Rectal smooth muscle tissue (tissue), 1 donor: ENCODE measurements at regions not wholly inside any gene's neighbourhood (a gene's known extent, or its start where the extent isn't known, plus 50 kb on each side); places are given as distances from the start of the nearest gene placed in this dataset.
"Not testable (repeated sequence)": the region's sequence is repeated elsewhere in the genome, so short reads cannot be mapped to it uniquely, and the experiment has no call there.

Experiments used
- H3K27ac ChIP-seq: one replicate; pipeline ENCODE4 v1.7.0; 2013; ENCODE audit warnings: low read depth, low read length, inconsistent platforms
- H3K27me3 ChIP-seq: one replicate; pipeline ENCODE4 v1.7.0; 2013; ENCODE audit warnings: low read length; ENCODE audit not compliant: control insufficient read depth, insufficient read depth
- H3K36me3 ChIP-seq: one replicate; pipeline ENCODE4 v1.7.0; 2013; ENCODE audit warnings: low read length; ENCODE audit not compliant: control insufficient read depth, insufficient read depth
- H3K4me1 ChIP-seq: one replicate; pipeline ENCODE4 v1.7.0; 2013; ENCODE audit warnings: low read length; ENCODE audit not compliant: control insufficient read depth, insufficient read depth
- H3K4me3 ChIP-seq: one replicate; pipeline ENCODE4 v1.7.0; 2013; ENCODE audit warnings: low read length
- H3K9ac ChIP-seq: one replicate; pipeline ENCODE4 v1.7.0; 2013; ENCODE audit warnings: low read length

- no peak overlapping the region for H3K4me3 ChIP-seq
- H3K9ac ChIP-seq = no peak overlapping the region
- H3K4me1 ChIP-seq = no peaks in the 10 kb centered on the region
- no peak overlapping the region for H3K27ac ChIP-seq
- no peaks in the 10 kb centered on the region for H3K27me3 ChIP-seq
- no peaks in the 10 kb centered on the region for H3K36me3 ChIP-seq
These were observed 480.1 kb upstream of the SGO1 start for GRCh38 chr3:20666091-20666490.

- Histone ChIP-seq H3K27me3 (no peaks in the 10 kb centered on the region), H3K27ac (no peak overlapping the region), H3K36me3 (no peaks in the 10 kb centered on the region), H3K4me3 (no peak overlapping the region), H3K9ac (no peak overlapping the region), H3K4me1 (no peaks in the 10 kb centered on the region)
These were observed 472.5 kb upstream of the SGO1 start for GRCh38 chr3:20658491-20658890.

DNA sequence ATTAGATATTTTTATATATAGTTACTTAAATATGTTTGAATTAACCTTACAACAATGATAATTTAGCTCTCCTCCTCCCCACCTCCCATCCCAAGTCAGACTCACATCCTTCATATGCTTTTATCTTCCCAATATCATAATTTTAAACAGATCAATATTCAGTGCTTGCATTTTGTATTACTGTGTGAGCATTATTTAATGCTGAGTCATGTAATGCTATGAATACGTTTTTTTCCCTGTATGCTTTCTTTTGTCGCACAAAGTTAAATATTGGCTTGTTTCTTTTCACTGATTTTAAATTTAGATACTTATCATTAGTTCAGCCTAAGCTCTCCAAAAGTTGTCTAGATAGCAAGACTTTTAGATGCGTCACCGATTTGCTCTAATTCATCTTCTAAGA is 471.6 kb upstream of the SGO1 start:
- no peaks in the 10 kb centered on the region for H3K36me3 ChIP-seq
- H3K27me3 ChIP-seq = no peaks in the 10 kb centered on the region
- no peak overlapping the region for H3K9ac ChIP-seq
- H3K27ac ChIP-seq = no peak overlapping the region
- H3K4me1 ChIP-seq = no peaks in the 10 kb centered on the region
- no peak overlapping the region for H3K4me3 ChIP-seq

DNA sequence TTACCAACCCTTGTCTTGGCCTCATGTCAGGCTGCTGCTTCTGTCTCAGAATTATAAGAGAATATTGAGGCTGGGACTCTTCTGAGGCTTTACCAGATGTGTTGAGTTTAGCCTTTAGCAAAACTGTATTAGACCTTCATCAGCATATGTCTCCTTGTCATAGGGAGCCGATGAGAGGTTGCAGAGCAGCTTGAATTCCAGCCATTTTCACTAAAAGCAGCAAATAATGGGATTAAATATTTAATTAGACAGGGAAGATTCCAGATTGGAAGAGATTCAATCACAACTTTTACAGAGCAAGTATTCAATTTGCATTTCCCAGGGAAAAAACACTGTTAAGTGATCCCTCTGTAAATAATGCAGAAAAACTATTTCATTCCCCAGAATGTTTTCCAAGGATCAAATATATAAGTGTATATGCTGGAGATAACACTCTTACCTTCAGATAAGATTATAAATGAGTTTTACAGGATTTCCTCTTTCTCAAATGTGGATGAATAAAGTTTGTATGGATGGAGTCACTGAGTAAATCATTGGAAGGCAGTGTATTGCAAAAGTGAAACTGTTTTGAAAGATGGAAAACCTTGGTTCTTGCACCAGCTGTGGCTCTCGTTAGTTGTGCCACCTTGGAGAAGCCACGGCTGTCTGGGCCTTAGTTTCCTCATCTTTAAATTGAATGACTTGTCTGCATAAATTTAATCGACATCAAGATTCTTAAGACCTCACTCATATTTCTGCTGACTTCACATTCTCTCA is 466.4 kb upstream of the SGO1 start:
- no peaks in the 10 kb centered on the region for H3K4me1 ChIP-seq
- no peak overlapping the region for H3K4me3 ChIP-seq
- H3K9ac ChIP-seq = no peak overlapping the region
- H3K27ac ChIP-seq = no peak overlapping the region
- H3K36me3 ChIP-seq = no peaks in the 10 kb centered on the region
- H3K27me3 ChIP-seq = no peaks in the 10 kb centered on the region

DNA sequence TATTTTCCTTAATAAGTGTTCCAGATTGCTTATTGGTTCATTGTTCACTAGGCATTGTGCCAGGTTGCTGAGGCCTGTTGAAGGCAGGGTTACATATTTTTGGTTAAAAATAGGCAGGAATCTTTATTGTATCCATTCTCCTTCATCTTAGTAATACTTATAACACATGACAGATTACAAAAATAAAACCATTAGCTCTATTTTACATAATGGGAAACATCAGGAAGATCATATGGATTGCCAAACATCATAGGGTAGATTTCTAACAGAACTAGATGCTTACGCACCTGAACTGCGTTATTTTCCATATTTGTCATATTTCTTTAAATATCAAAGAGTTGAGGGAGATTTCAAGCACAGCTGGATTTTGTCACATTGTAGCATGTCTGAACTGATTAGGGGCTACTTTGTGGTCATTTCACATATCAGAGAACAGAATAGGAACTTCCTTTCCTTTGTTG is 462.9 kb upstream of the SGO1 start:
- Histone ChIP-seq H3K27ac (no peak overlapping the region), H3K4me1 (no peaks in the 10 kb centered on the region), H3K4me3 (no peak overlapping the region), H3K9ac (no peak overlapping the region), H3K27me3 (no peaks in the 10 kb centered on the region), H3K36me3 (no peaks in the 10 kb centered on the region)

DNA sequence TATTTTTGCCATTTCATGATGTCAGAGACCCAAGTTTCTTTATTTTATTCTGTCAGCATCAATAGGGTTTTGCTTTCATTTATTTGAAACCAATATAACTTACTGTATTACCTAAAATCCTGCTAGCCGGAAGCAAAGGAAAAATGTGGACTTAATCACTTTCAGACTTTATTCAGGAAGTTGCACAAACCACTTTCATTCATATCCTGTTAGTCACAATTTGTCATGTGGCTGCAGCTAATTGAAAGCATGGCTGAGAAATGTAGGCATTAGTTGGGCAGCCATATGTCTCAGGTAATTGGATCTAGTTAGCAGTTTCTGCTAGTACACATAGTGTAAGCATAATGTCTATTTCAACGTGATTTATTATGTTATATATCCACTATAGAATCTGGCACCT is 462.3 kb upstream of the SGO1 start:
- Histone ChIP-seq H3K4me1 (no peaks in the 10 kb centered on the region), H3K27ac (no peak overlapping the region), H3K36me3 (no peaks in the 10 kb centered on the region), H3K4me3 (no peak overlapping the region), H3K27me3 (no peaks in the 10 kb centered on the region), H3K9ac (no peak overlapping the region)

GRCh38 chr3:20646425-20646824 is 460.4 kb upstream of the SGO1 start:
- H3K27me3 ChIP-seq = no peaks in the 10 kb centered on the region
- H3K4me3 ChIP-seq = no peak overlapping the region
- H3K9ac ChIP-seq = no peak overlapping the region
- H3K27ac ChIP-seq = no peak overlapping the region
- no peaks in the 10 kb centered on the region for H3K4me1 ChIP-seq
- H3K36me3 ChIP-seq = no peaks in the 10 kb centered on the region

- H3K4me3 ChIP-seq = no peak overlapping the region
- no peaks in the 10 kb centered on the region for H3K27me3 ChIP-seq
- H3K4me1 ChIP-seq = no peaks in the 10 kb centered on the region
- H3K36me3 ChIP-seq = no peaks in the 10 kb centered on the region
- no peak overlapping the region for H3K9ac ChIP-seq
- no peak overlapping the region for H3K27ac ChIP-seq
These were observed 459.3 kb upstream of the SGO1 start for GRCh38 chr3:20645340-20645739.

DNA sequence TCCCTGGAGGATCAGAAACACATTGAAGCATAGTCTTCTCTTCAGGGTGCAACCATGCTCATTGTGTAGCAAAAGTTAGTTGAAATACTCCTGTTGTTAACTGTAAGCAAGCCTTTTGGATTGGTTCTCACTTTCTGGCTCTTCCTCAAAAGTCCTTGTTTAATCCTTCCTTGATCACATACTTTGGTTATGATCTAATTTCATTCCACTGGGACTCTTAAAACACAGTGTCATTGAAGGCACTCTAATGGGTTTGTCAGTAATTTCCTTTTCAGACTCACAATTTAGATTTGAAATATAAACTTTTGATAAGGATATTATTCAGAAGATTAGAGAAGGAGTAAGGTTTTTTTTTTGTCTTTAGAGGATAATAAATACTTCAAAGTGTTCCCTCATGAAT is 451.7 kb upstream of the SGO1 start:
- no peak overlapping the region for H3K9ac ChIP-seq
- no peaks in the 10 kb centered on the region for H3K4me1 ChIP-seq
- no peak overlapping the region for H3K27ac ChIP-seq
- H3K27me3 ChIP-seq = no peaks in the 10 kb centered on the region
- no peaks in the 10 kb centered on the region for H3K36me3 ChIP-seq
- no peak overlapping the region for H3K4me3 ChIP-seq

DNA sequence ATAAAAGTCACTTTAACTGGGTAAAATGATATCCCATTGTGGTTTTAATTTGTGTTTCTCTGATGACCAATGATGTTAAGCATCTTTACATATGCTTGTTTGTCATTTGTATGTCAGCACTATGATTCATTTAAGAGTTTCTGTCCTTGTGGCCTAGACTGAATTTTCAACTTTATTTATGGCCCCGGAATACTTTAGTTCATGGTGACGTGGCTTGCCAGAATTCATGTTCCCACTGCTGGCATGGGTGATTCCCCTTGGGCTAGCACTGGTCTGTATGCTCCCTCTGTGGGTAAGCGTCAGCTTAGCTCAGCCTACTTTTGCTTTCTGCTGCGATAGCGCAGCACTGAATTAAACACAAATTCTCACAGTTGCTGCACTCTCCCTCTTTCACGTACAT is 436.3 kb upstream of the SGO1 start:
- Histone ChIP-seq H3K4me3 (no peak overlapping the region), H3K27me3 (no peaks in the 10 kb centered on the region), H3K4me1 (no peaks in the 10 kb centered on the region)

DNA sequence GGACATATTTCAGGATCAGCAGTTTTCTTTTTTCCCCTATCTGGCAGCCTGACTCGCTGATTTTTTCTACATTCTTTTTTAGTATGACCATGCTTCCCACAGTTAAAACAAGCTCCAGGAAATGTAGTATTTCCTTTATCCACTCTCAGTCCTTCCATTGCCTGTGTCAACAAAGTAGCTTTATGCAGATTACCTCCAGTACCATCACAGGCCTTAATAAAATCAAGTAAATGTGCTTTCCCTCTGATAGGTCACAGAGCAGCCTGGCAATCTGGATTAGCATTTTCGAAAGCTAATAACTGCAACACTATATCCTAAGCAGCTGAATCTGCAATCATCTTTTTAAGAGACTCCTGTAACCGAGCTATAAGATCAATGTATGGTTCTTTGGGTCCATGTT is 432.6 kb upstream of the SGO1 start:
- not testable (repeated sequence) for H3K27me3 ChIP-seq, H3K36me3 ChIP-seq, H3K9ac ChIP-seq, H3K4me1 ChIP-seq, H3K4me3 ChIP-seq, H3K27ac ChIP-seq

More for the DNA sequence above, 436.3 kb upstream of the SGO1 start:
- Histone ChIP-seq H3K9ac (no peak overlapping the region), H3K36me3 (no peaks in the 10 kb centered on the region), H3K27ac (no peak overlapping the region)

DNA sequence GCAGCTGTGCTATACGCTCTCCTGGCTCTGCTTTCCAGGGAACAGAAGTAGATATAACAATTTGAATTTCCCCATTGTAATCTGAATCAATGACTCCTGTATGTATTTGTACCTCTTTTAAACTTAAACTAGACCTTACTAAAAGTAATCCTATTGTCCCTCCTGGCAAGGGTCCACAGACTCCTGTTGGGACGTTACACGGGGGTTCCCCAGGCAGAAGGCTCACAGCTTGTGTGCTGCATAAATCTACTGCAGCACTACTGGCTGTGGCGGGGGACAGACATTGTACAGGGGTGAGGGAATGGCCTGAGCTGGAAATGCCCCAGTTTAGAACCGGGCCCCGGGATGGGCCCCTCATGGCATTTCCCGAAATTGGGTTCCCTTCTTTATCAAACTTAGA is 432.2 kb upstream of the SGO1 start:
- H3K4me1 ChIP-seq, H3K27ac ChIP-seq, H3K4me3 ChIP-seq, H3K27me3 ChIP-seq, H3K36me3 ChIP-seq, H3K9ac ChIP-seq: not testable (repeated sequence)

- not testable (repeated sequence) for H3K27me3 ChIP-seq, H3K36me3 ChIP-seq
These were observed 430.0 kb upstream of the SGO1 start for GRCh38 chr3:20615982-20616381.

More at GRCh38 chr3:20615982-20616381, 430.0 kb upstream of the SGO1 start:
- not testable (repeated sequence) for H3K4me3 ChIP-seq, H3K9ac ChIP-seq, H3K4me1 ChIP-seq, H3K27ac ChIP-seq
